GM10248 (cell line): ENCODE measurements at regions not wholly inside any gene's neighbourhood (a gene's known extent, or its start where the extent isn't known, plus 50 kb on each side); places are given as distances from the start of the nearest gene placed in this dataset.
"Not testable (repeated sequence)": the region's sequence is repeated elsewhere in the genome, so short reads cannot be mapped to it uniquely, and the experiment has no call there.

Experiments
- CTCF ChIA-PET: fragments of 300-600 bp; sonication (Branson Sonifier 250); formaldehyde crosslinking; extraction: SDS; loops from one replicate; lab custom pipeline; 2021; ENCODE audit warnings: antibody characterized with exemption; lab: Yijun Ruan, JAX
- POLR2A ChIA-PET: fragments of 350-650 bp; sonication (Branson Sonifier 250); formaldehyde crosslinking; extraction: SDS; loops from one replicate; lab custom pipeline; 2020; ENCODE audit warnings: antibody characterized with exemption; lab: Yijun Ruan, JAX
- DNase-seq: peaks from one replicate; pipeline ENCODE4 v3.0.0; 2012; ENCODE audit errors: extremely low spot score
- TF ChIP-seq, protein P1 (sequence below): IDR thresholded peaks from 2 replicates; pipeline ENCODE4 v1.5.1; 2012; ENCODE audit warnings: mild to moderate bottlenecking, low read depth; ENCODE audit errors: extremely low read depth, missing control alignments, control extremely low read depth

GRCh38 chr9:124124729-124125650 is 113.4 kb downstream of the LHX2 start:
- POLR2A ChIA-PET, result no interaction called here

GRCh38 chr9:124125651-124125977 is 114.0 kb downstream of the LHX2 start:
- CTCF ChIA-PET, result interaction anchor here (1.3 to 4.1 kb wide), 16 partner anchors 8 to 288 kb away, joined by 4 to 36 read pairs (median 11); no protein-coding TSS in a partner anchor
- POLR2A ChIA-PET, result no interaction called here
- TF ChIP-seq, protein P1, sequence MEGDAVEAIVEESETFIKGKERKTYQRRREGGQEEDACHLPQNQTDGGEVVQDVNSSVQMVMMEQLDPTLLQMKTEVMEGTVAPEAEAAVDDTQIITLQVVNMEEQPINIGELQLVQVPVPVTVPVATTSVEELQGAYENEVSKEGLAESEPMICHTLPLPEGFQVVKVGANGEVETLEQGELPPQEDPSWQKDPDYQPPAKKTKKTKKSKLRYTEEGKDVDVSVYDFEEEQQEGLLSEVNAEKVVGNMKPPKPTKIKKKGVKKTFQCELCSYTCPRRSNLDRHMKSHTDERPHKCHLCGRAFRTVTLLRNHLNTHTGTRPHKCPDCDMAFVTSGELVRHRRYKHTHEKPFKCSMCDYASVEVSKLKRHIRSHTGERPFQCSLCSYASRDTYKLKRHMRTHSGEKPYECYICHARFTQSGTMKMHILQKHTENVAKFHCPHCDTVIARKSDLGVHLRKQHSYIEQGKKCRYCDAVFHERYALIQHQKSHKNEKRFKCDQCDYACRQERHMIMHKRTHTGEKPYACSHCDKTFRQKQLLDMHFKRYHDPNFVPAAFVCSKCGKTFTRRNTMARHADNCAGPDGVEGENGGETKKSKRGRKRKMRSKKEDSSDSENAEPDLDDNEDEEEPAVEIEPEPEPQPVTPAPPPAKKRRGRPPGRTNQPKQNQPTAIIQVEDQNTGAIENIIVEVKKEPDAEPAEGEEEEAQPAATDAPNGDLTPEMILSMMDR, result no peak
- DNase-seq, result no peak

More at GRCh38 chr9:124124729-124125650, 113.4 kb downstream of the LHX2 start:
- no peak for DNase-seq
- CTCF ChIA-PET, result interaction anchor here (1.9 to 4.1 kb wide), 7 partner anchors 7 to 270 kb away, joined by 8 to 36 read pairs (median 13); no protein-coding TSS in a partner anchor
- TF ChIP-seq, protein P1, result no peak

DNA sequence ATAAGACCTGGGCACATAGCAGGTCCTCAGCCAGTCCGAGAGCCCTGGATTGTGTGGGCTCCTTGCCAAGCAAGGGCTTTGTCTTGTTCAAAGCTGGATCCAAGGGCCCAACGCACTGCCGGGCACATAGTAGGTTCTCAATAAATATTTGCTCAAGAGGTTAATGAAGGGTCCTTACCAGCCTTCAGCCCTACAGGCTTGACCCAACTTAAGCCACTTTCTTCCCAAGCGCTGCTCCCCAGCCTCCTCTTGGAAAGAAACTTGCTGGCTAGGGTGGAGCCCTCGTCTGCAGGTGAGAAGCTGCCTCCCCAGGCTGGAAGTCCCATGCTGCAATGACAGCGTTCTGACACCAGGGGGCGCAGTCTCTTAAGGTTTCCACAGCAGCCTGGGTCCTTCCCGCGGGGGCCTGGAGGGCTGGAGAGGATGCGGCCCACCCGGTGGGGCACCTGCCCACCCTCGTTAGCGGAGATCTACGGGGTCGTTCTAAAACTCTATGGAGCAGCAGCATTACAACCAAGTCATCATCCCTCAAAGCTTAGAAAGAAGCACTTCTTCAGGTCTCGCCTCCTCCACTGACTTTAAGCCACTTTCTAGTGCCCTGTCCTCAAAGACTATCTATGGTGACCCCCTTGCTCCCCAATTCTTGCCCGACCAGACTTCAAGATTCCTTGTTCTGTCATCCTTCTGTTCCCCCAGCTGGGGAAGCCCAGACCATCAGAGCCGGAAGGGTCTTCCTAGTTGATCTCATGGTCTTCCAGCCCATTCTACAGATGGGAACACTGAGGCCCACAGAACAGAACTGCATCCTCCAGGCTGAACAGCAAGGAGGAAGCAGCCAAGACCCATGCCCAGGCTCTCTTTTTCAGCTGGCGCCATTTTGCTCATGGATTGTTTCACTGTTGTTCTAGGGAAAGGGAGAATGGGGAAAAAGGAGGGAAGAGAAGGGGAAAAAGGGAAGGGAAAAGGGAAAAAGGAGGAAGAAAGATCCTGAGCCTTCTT is 115.4 kb downstream of the LHX2 start:
- ChIA-PET CTCF (interaction anchor here (0.7 to 4.1 kb wide), 65 partner anchors 8 to 410 kb away, joined by 3 to 36 read pairs (median 5); partner anchors contain the start of gene NEK6), POLR2A (no interaction called here)
- peak; percentile 86 for DNase-seq
- TF ChIP-seq, protein P1, result peak; percentile 96

DNA sequence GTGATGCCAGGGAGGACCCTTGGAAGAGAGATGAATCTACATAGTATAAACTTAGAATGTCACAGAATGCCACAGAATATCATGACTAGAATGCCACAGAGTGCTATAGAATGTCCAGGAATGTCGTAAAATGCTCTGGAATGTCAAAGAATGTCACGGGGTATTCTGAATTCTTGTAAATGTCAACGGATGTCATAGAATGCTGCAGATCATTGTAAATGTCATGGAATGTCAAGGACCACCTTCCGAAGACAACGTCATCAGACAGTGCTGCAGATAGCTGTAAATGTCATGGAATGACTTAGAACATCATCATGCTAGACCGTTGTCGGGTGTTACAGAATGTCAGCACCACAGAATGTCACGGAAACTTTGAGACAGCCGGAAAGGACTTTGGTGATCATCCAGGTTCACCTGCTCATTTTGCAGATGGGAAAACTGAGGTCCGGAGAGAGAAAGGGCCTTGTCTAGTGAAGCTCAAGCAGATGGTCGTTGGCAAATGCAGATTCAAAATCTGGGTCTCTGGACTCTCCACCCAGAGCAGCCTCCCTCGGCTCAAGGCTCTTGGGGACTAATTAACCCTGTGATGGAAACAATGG is 117.1 kb downstream of the LHX2 start:
- no peak for DNase-seq
- POLR2A ChIA-PET, result no interaction called here
- TF ChIP-seq, protein P1, result no peak
- CTCF ChIA-PET, result interaction anchor here (1.1 to 4.1 kb wide), 6 partner anchors 8 to 263 kb away, joined by 3 to 25 read pairs (median 6); no protein-coding TSS in a partner anchor

DNA sequence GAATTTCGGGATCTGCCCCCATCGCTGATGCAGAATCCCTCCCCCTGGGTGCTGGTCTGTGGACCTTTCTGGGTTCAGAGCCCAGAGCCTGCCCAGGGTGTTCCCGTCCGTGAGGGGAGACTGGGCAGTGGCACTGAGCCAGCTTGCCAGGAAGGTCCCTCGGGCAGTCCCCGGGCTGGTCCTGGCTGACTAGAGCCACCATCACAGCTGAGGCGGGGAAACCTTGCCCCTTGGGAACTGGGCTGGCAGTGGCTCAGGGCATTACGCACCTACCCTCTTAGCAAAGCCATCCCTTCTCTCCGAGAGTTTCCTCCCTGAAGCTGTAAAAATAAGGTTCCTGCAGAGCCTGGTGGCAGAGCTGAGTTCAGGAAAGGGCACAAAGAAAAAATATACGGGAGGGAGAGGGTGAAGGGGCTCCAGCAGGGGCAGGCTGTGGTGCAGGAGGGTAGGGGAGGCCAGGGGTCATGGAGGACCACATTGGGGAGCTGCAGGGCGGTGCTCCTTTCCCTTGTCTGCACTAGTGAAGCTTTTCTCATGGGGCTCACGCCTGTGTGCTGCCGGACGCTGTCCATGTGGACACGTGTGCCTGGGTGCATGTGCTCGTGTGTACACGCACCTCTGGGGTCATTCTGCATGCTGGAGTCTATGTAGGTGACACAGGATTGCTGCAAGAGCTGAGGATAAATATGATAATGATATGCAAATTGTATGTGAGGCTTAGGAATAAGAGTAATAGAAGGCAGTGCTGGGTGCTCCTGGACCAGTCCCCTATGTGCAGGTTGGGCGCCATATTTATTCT is 118.9 kb downstream of the LHX2 start:
- ChIA-PET CTCF (interaction anchor here (0.9 to 1.5 kb wide), 3 partner anchors 161 to 257 kb away, joined by 3 to 4 read pairs (median 3); no protein-coding TSS in a partner anchor), POLR2A (no interaction called here)
- TF ChIP-seq, protein P1, result no peak
- no peak for DNase-seq

DNA sequence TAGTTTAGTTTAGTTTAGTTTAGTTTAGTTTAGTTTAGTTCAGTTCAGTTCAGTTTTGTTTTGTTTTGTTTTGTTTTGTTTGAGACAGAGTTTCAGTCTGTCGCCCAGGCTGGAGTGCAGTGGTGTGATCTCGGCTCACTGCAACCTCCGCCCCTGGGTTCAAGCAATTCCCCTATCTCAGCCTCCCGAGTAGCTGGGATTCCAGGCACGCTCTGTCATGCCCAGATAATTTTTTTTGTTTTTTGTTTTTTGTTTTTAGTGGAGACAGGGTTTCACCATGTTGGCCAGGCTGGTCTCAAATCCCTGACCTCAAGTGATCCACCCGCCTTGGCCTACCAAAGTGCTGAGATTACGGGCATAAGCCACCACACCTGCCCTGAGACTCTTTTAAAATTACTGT is 120.0 kb downstream of the LHX2 start:
- POLR2A ChIA-PET, result interaction anchor here (0.6 kb wide), 1 partner anchor 126 kb away, joined by 4 read pairs; no protein-coding TSS in a partner anchor
- not testable (repeated sequence) for DNase-seq
- CTCF ChIA-PET, result interaction anchor here (0.9 to 2.1 kb wide), 2 partner anchors 66 to 261 kb away, joined by 3 to 5 read pairs; no protein-coding TSS in a partner anchor
